IMR-90 (cell line): ENCODE measurements at regions not wholly inside any gene's neighbourhood (a gene's known extent, or its start where the extent isn't known, plus 50 kb on each side); places are given as distances from the start of the nearest gene placed in this dataset.

Experiments used
- ATAC-seq: fragments of 200-7000 bp; cut with Tn5 transposase; 2 replicates; pipeline ENCODE4 v1.9.1; 2020; ENCODE audit warnings: low read depth, mild to moderate bottlenecking, moderate library complexity
- BruUV-seq: library from RNA; stranded (reverse); fragments of 400-500 nt; replicated peaks from 2 replicates; lab custom pipeline; 2021; lab: Mats Ljungman, UMichigan
- CTCF ChIA-PET: fragments of 300-600 bp; formaldehyde crosslinking; extraction: SDS; loops from one replicate; lab custom pipeline; 2021; ENCODE audit warnings: antibody characterized with exemption; lab: Yijun Ruan, JAX
- POLR2A ChIA-PET: fragments of 300-600 bp; sonication (Branson Sonifier 250); formaldehyde crosslinking; loops from one replicate; lab custom pipeline; 2022; ENCODE audit warnings: antibody characterized with exemption; ENCODE audit not compliant: unreplicated experiment; lab: Charles Lee
- DNase-seq: peaks from one replicate; pipeline ENCODE4 v3.0.0; 2013
- H2AFZ ChIP-seq: replicated peaks from 2 replicates; pipeline ENCODE3; 2013; ENCODE audit warnings: low read length, mild to moderate bottlenecking; ENCODE audit not compliant: poor library complexity
- H2AK5ac ChIP-seq: 2 replicates; pipeline ENCODE4 v1.6.1; 2013; ENCODE audit warnings: low read depth, low read length, inconsistent platforms
- H2AK9ac ChIP-seq: replicated peaks from 2 replicates; pipeline ENCODE3; 2013; ENCODE audit warnings: mild to moderate bottlenecking, low read depth, low read length, moderate library complexity; ENCODE audit not compliant: poor library complexity
- H2BK120ac ChIP-seq: 2 replicates; pipeline ENCODE4 v1.6.1; 2013; ENCODE audit warnings: low read depth, low read length, inconsistent platforms
- H2BK15ac ChIP-seq: 3 replicates; pipeline ENCODE4 v1.6.1; 2013; ENCODE audit warnings: low read depth, low read length, inconsistent platforms
- H2BK20ac ChIP-seq: 2 replicates; pipeline ENCODE4 v1.6.1; 2013; ENCODE audit warnings: low read depth, mild to moderate bottlenecking, inconsistent platforms, low read length, moderate library complexity
- H2BK5ac ChIP-seq: 2 replicates; pipeline ENCODE4 v1.6.1; 2013; ENCODE audit warnings: mild to moderate bottlenecking, low read depth, low read length, inconsistent platforms; ENCODE audit not compliant: poor library complexity, severe bottlenecking
- H3K14ac ChIP-seq: replicated peaks from 2 replicates; pipeline ENCODE4 v1.6.1; 2013; ENCODE audit warnings: low read depth, low read length, inconsistent platforms
- H3K18ac ChIP-seq: 2 replicates; pipeline ENCODE4 v1.6.1; 2013; ENCODE audit warnings: low read depth, low read length, control low read depth
- H3K23ac ChIP-seq: 2 replicates; pipeline ENCODE4 v1.6.1; 2013; ENCODE audit warnings: low read depth, low read length, inconsistent platforms
- H3K27ac ChIP-seq: 2 replicates; pipeline ENCODE4 v1.5.1; 2013; ENCODE audit warnings: mild to moderate bottlenecking, control low read depth, low read length; ENCODE audit not compliant: insufficient read depth
- H3K27me3 ChIP-seq: 2 replicates; pipeline ENCODE4 v1.6.1; 2013; ENCODE audit warnings: low read length; ENCODE audit not compliant: control insufficient read depth, insufficient read depth
- H3K36me3 ChIP-seq: 2 replicates; pipeline ENCODE4 v1.6.1; 2013; ENCODE audit warnings: low read length, mixed read lengths; ENCODE audit not compliant: control insufficient read depth, insufficient read depth
- H3K4ac ChIP-seq: 2 replicates; pipeline ENCODE4 v1.6.1; 2013; ENCODE audit warnings: low read depth, low read length, inconsistent platforms
- H3K4me1 ChIP-seq: 2 replicates; pipeline ENCODE4 v1.6.1; 2013; ENCODE audit warnings: low read length, mixed read lengths; ENCODE audit not compliant: control insufficient read depth, insufficient read depth
- H3K4me2 ChIP-seq: 2 replicates; pipeline ENCODE4 v1.6.1; 2013; ENCODE audit warnings: low read depth, mild to moderate bottlenecking, control low read depth, low read length, moderate library complexity
- H3K4me3 ChIP-seq: 2 replicates; pipeline ENCODE4 v1.5.1; 2013; ENCODE audit warnings: low read depth, mild to moderate bottlenecking, control low read depth, low read length, moderate library complexity; ENCODE audit not compliant: insufficient read depth
- H3K56ac ChIP-seq: 2 replicates; pipeline ENCODE4 v1.6.1; 2013; ENCODE audit warnings: low read length, inconsistent platforms; ENCODE audit not compliant: insufficient read depth; ENCODE audit errors: extremely low read depth
- H3K79me1 ChIP-seq, 2 experiments: 2 replicates each; pipeline ENCODE4 v1.6.1; 2013; ENCODE audit warnings: low read length in 2 of 2, inconsistent platforms in 1 of 2, low read depth in 1 of 2
- H3K9ac ChIP-seq: 2 replicates; pipeline ENCODE4 v1.6.1; 2013; ENCODE audit warnings: low read depth, low read length, control low read depth
- H3K9me1 ChIP-seq: 2 replicates; pipeline ENCODE4 v1.6.1; 2013; ENCODE audit warnings: low read length, inconsistent platforms; ENCODE audit not compliant: insufficient read depth
- H3K9me3 ChIP-seq: 2 replicates; pipeline ENCODE4 v1.6.1; 2013; ENCODE audit warnings: low read length; ENCODE audit not compliant: control insufficient read depth, insufficient read depth
- H4K20me1 ChIP-seq: 2 replicates; pipeline ENCODE4 v1.6.1; 2013; ENCODE audit warnings: low read length, inconsistent platforms; ENCODE audit not compliant: insufficient read depth
- H4K5ac ChIP-seq: 2 replicates; pipeline ENCODE4 v1.6.1; 2013; ENCODE audit warnings: mild to moderate bottlenecking, low read depth, low read length, control low read depth
- H4K8ac ChIP-seq, 2 experiments: 2 replicates each; pipeline ENCODE4 v1.6.1; 2013; ENCODE audit warnings: low read depth in 2 of 2, low read length in 2 of 2, control low read depth in 1 of 2, inconsistent platforms in 1 of 2
- H4K91ac ChIP-seq: 2 replicates; pipeline ENCODE4 v1.6.1; 2013; ENCODE audit warnings: low read depth, low read length, inconsistent platforms; ENCODE audit not compliant: insufficient read depth
- CHD1 ChIP-seq: IDR thresholded peaks from 2 replicates; pipeline ENCODE4 v1.6.1; 2012; ENCODE audit warnings: low read depth, low read length, improper control_type of control experiment
- CTCF ChIP-seq: conservative IDR thresholded peaks from 2 replicates; pipeline ENCODE4 v1.5.1; 2012; ENCODE audit warnings: mild to moderate bottlenecking, low read depth, low read length, improper control_type of control experiment
- MAZ ChIP-seq: IDR thresholded peaks from 2 replicates; pipeline ENCODE4 v1.6.1; 2012; ENCODE audit warnings: low read depth, mild to moderate bottlenecking, low read length, improper control_type of control experiment, moderate library complexity, borderline replicate concordance
- MXI1 ChIP-seq: IDR thresholded peaks from 2 replicates; pipeline ENCODE4 v1.6.1; 2012; ENCODE audit warnings: low read depth, mild to moderate bottlenecking, low read length, moderate library complexity, borderline replicate concordance
- NFE2L2 ChIP-seq: fragments of 150-350 bp; IDR thresholded peaks from 2 replicates; pipeline ENCODE4 v1.6.1; 2016; ENCODE audit warnings: low read depth, mild to moderate bottlenecking, low read length
- POLR2A ChIP-seq: IDR thresholded peaks from 2 replicates; pipeline ENCODE4 v1.6.1; 2012; ENCODE audit warnings: mild to moderate bottlenecking, low read depth, low read length
- RAD21 ChIP-seq: IDR thresholded peaks from 2 replicates; pipeline ENCODE4 v1.6.1; 2012; ENCODE audit warnings: low read length, improper control_type of control experiment
- WGBS, 2 experiments: methylation state at CpG; one replicate each; pipeline versions ENCODE4 v1.1.5 to v1.1.7; 2013; ENCODE audit warnings: missing lambda C conversion rate in 2 of 2; ENCODE audit not compliant: insufficient read length in 1 of 2; ENCODE audit errors: extremely low coverage in 2 of 2; 5-methylcytosine and 5-hydroxymethylcytosine counted together
- dilution Hi-C: fragments of 300-500 bp; cut with HindIII; formaldehyde crosslinking; loops from one replicate; pipeline ENCODE4 v1.14.3; 2018; ENCODE audit warnings: low sequenced_read_pairs; ENCODE audit not compliant: unreplicated experiment
- in situ Hi-C: fragments of 300-500 bp; cut with MboI; formaldehyde crosslinking; loops from 3 replicates; pipeline ENCODE4 v1.14.3; 2019; ENCODE audit warnings: low sequenced_read_pairs, inconsistent platforms, mixed read lengths
- intact Hi-C: fragments of 100-400 bp; cut with micrococcal nuclease; formaldehyde crosslinking; loops from 2 replicates; pipeline ENCODE4 v1.10.0; 2022

- no peaks in the 10 kb centered on the region for H3K9me1 ChIP-seq
- intact Hi-C loops, result no loop called here
- H2AFZ ChIP-seq, result no peak overlapping the region
- TF ChIP-seq POLR2A (no peak), CHD1 (no peak), NFE2L2 (no peak), RAD21 (no peak), CTCF (no peak), MAZ (no peak), MXI1 (no peak)
- dilution Hi-C loops, result no loop called here
- no peak overlapping the region for H4K5ac ChIP-seq
- H3K14ac ChIP-seq, result no peak overlapping the region
- H2BK120ac ChIP-seq, result no peak overlapping the region
- DNase-seq (no peak), ATAC-seq (no peak)
- H2BK20ac ChIP-seq, result no peak overlapping the region
- H4K20me1 ChIP-seq, result no peaks in the 10 kb centered on the region
- H3K27ac ChIP-seq, result no peak overlapping the region
- H2AK5ac ChIP-seq, result no peak overlapping the region
- CTCF ChIA-PET, result no interaction called here
- BruUV-seq, result no TSS peak
- H3K4me2 ChIP-seq, result no peak overlapping the region
- no peaks in the 10 kb centered on the region for H3K4me1 ChIP-seq
- no peak overlapping the region for H3K9ac ChIP-seq
- in situ Hi-C loops, result no loop called here
- no peaks in the 10 kb centered on the region for H3K27me3 ChIP-seq
- no peaks in the 10 kb centered on the region for H3K36me3 ChIP-seq
- no peaks in the 10 kb centered on the region for H3K79me1 ChIP-seq
- H3K4me3 ChIP-seq, result no peak overlapping the region
- no peak overlapping the region for H2BK5ac ChIP-seq
- H3K18ac ChIP-seq, result no peak overlapping the region
- H2AK9ac ChIP-seq, result no peak overlapping the region
- peaks cover 6% of the 10 kb centered on the region; the same call in 1 of the 2 replicates for H3K9me3 ChIP-seq
- H4K8ac ChIP-seq, result no peak overlapping the region
- WGBS, 2 experiments, result no CpG with 5 or more reads among the region's 1 CpG
- no peak overlapping the region for H3K4ac ChIP-seq
- H2BK15ac ChIP-seq, result no peak overlapping the region
- H4K91ac ChIP-seq, result no peak overlapping the region
- POLR2A ChIA-PET, result no interaction called here
- H3K56ac ChIP-seq, result no peak overlapping the region
- no peak overlapping the region for H3K23ac ChIP-seq
These were observed 938.2 kb upstream of the CDH8 start for GRCh38 chr16:62974424-62974823.
